HCT116 (cell line): ENCODE measurements at regions not wholly inside any gene's neighbourhood (a gene's known extent, or its start where the extent isn't known, plus 50 kb on each side); places are given as distances from the start of the nearest gene placed in this dataset.

Source experiments
- ATAC-seq: fragments of 200-7000 bp; cut with Tn5 transposase; 2 replicates; pipeline ENCODE4 v1.9.1; 2020; ENCODE audit warnings: mild to moderate bottlenecking, moderate library complexity
- BruUV-seq: library from RNA; stranded (reverse); fragments of 400-500 nt; replicated peaks from 2 replicates; lab custom pipeline; 2021; lab: Mats Ljungman, UMichigan
- CTCF ChIA-PET: fragments of 300-600 bp; sonication (Branson Sonifier 250); formaldehyde crosslinking; loops from one replicate; lab custom pipeline; 2021; ENCODE audit warnings: antibody characterized with exemption; lab: Charles Lee
- POLR2A ChIA-PET: fragments of 300-600, 350-600 bp; sonication (Branson Sonifier 250); formaldehyde crosslinking; loops from one replicate; lab custom pipeline; 2021; ENCODE audit warnings: antibody characterized with exemption; lab: Charles Lee
- RAD21 ChIA-PET, 2 experiments: fragments of 300-600 bp; sonication (Branson Sonifier 250); formaldehyde crosslinking; loops; one replicate each; lab custom pipeline; 2023; ENCODE audit warnings: low total read pairs in 2 of 2; ENCODE audit not compliant: uncharacterized antibody in 2 of 2, unreplicated experiment in 2 of 2, low non-redundant PET in 1 of 2; lab: Charles Lee
- DNase-seq: peaks from one replicate; pipeline ENCODE4 v3.0.0-alpha.2; 2010; ENCODE audit warnings: low read depth, low spot score
- H2AFZ ChIP-seq: fragments of 200-600 bp; shearing (Covaris generic), sonication (generic); 2 replicates; pipeline ENCODE4 v1.6.1; 2017; ENCODE audit warnings: low read depth, mixed run types, mixed read lengths, antibody characterized with exemption, low read length; ENCODE audit not compliant: poor library complexity, severe bottlenecking
- H3K27ac ChIP-seq: 2 replicates; pipeline ENCODE4 v1.5.1; 2012; ENCODE audit warnings: low read depth, low read length
- H3K27me3 ChIP-seq: fragments of 200-600 bp; sonication (generic); 2 replicates; pipeline ENCODE4 v1.6.1; 2016; ENCODE audit warnings: mixed run types, low read length, mixed read lengths; ENCODE audit not compliant: insufficient read depth
- H3K36me3 ChIP-seq, 2 experiments: fragments of 200-500 bp in 1 of 2; fragments of 200-600 bp in 1 of 2; sonication (Bioruptor generic) in 1 of 2; sonication (generic) in 1 of 2; 2 replicates each; pipeline versions ENCODE4 v1.5.1 to v1.6.1; 2014 to 2016; ENCODE audit warnings: low read length in 2 of 2, inconsistent platforms in 1 of 2, mixed read lengths in 1 of 2, mixed run types in 1 of 2; ENCODE audit not compliant: insufficient read depth in 2 of 2, control insufficient read depth in 1 of 2
- H3K4me1 ChIP-seq, 2 experiments: fragments of 200-600 bp in 1 of 2; sonication (generic) in 1 of 2; 2 replicates each; pipeline versions ENCODE4 v1.5.1 to v1.6.1; 2012 to 2017; ENCODE audit warnings: low read length in 2 of 2, inconsistent platforms in 1 of 2, mild to moderate bottlenecking in 1 of 2, mixed read lengths in 1 of 2, mixed run types in 1 of 2, moderate library complexity in 1 of 2; ENCODE audit not compliant: insufficient read depth in 2 of 2, control insufficient read depth in 1 of 2
- H3K4me2 ChIP-seq: fragments of 200-600 bp; sonication (generic); 2 replicates; pipeline ENCODE4 v1.6.1; 2017; ENCODE audit warnings: mixed run types, low read length, mixed read lengths
- H3K4me3 ChIP-seq, 2 experiments: fragments of 200-600 bp in 1 of 2; sonication (generic) in 1 of 2; replicated peaks in 1 of 2; 2 replicates each; pipeline ENCODE4 v1.5.1; 2011 to 2016; ENCODE audit warnings: low read length in 2 of 2, control low read depth in 1 of 2, low read depth in 1 of 2, mild to moderate bottlenecking in 1 of 2, mixed read lengths in 1 of 2, mixed run types in 1 of 2
- H3K79me2 ChIP-seq: fragments of 200-600 bp; sonication (generic); 2 replicates; pipeline ENCODE4 v1.6.1; 2017; ENCODE audit warnings: mild to moderate bottlenecking, mixed run types, low read length, moderate library complexity, mixed read lengths; ENCODE audit not compliant: insufficient read depth
- H3K9ac ChIP-seq: fragments of 200-600 bp; sonication (generic); 2 replicates; pipeline ENCODE4 v1.6.1; 2016; ENCODE audit warnings: low read length, mixed read lengths
- H3K9me2 ChIP-seq: fragments of 200-600 bp; sonication (generic), shearing (Covaris generic); 2 replicates; pipeline ENCODE4 v1.6.1; 2017; ENCODE audit warnings: mixed run types, mild to moderate bottlenecking, moderate library complexity; ENCODE audit not compliant: insufficient read depth
- H3K9me3 ChIP-seq, 2 experiments: fragments of 200-500 bp in 1 of 2; fragments of 200-600 bp in 1 of 2; sonication (Bioruptor generic) in 1 of 2; sonication (generic) in 1 of 2; 2 replicates each; pipeline ENCODE4 v1.6.1; 2014 to 2017; ENCODE audit warnings: low read length in 2 of 2, mixed read lengths in 2 of 2, inconsistent platforms in 1 of 2, low read depth in 1 of 2, mild to moderate bottlenecking in 1 of 2, mixed run types in 1 of 2, moderate library complexity in 1 of 2; ENCODE audit not compliant: control insufficient read depth in 1 of 2, insufficient read depth in 1 of 2
- H4K20me1 ChIP-seq: fragments of 200-600 bp; sonication (generic), shearing (Covaris generic); 2 replicates; pipeline ENCODE4 v1.6.1; 2017; ENCODE audit warnings: mixed run types, mild to moderate bottlenecking, moderate library complexity; ENCODE audit not compliant: insufficient read depth
- CBX3 ChIP-seq: IDR thresholded peaks from 2 replicates; pipeline ENCODE4 v1.6.1; 2012; ENCODE audit warnings: low read depth
- CTCF ChIP-seq, 3 experiments: fragments of 200-600 bp in 1 of 3; sonication (generic) in 1 of 3; IDR thresholded peaks in 2 of 3; conservative IDR thresholded peaks in 1 of 3; 2 replicates each; pipeline ENCODE4 v1.5.1; 2012 to 2017; ENCODE audit warnings: low read depth in 2 of 3, low read length in 2 of 3, antibody characterized with exemption in 1 of 3, borderline replicate concordance in 1 of 3, control low read depth in 1 of 3, mild to moderate bottlenecking in 1 of 3, mixed read lengths in 1 of 3, mixed run types in 1 of 3, moderate library complexity in 1 of 3; ENCODE audit not compliant: insufficient read depth in 1 of 3
- EGR1 ChIP-seq: IDR thresholded peaks from 2 replicates; pipeline ENCODE4 v1.6.1; 2012; ENCODE audit warnings: low read depth
- ELF1 ChIP-seq: IDR thresholded peaks from 2 replicates; pipeline ENCODE4 v1.6.1; 2012; ENCODE audit warnings: low read depth, borderline replicate concordance
- EZH2 ChIP-seq: fragments of 200-600 bp; sonication (generic); IDR thresholded peaks from 2 replicates; pipeline ENCODE4 v1.6.1; 2017; ENCODE audit warnings: antibody characterized with exemption, mixed run types
- EZH2phosphoT487 ChIP-seq: fragments of 200-600 bp; IDR thresholded peaks from 2 replicates; pipeline ENCODE4 v1.6.1; 2018; ENCODE audit warnings: antibody characterized with exemption, borderline replicate concordance
- POLR2A ChIP-seq: IDR thresholded peaks from 2 replicates; pipeline ENCODE4 v1.7.0; 2011; ENCODE audit warnings: borderline replicate concordance; ENCODE audit not compliant: insufficient read depth, insufficient read length; ENCODE audit errors: extremely low read depth
- POLR2AphosphoS5 ChIP-seq: IDR thresholded peaks from 2 replicates; pipeline ENCODE4 v1.6.1; 2011; ENCODE audit warnings: mild to moderate bottlenecking, low read depth, low read length, moderate library complexity
- RAD21 ChIP-seq: IDR thresholded peaks from 2 replicates; pipeline ENCODE4 v1.6.1; 2012; ENCODE audit warnings: low read depth, mild to moderate bottlenecking
- SIN3A ChIP-seq: IDR thresholded peaks from 2 replicates; pipeline ENCODE4 v1.6.1; 2012; ENCODE audit warnings: low read depth
- SP1 ChIP-seq: IDR thresholded peaks from 2 replicates; pipeline ENCODE4 v1.6.1; 2012; ENCODE audit warnings: low read depth
- SRF ChIP-seq: IDR thresholded peaks from 2 replicates; pipeline ENCODE4 v1.6.1; 2012; ENCODE audit warnings: low read depth
- YY1 ChIP-seq: IDR thresholded peaks from 2 replicates; pipeline ENCODE4 v1.6.1; 2011; ENCODE audit warnings: low read length, low read depth, moderate library complexity, mild to moderate bottlenecking; ENCODE audit not compliant: insufficient replicate concordance; ENCODE audit errors: extremely low read depth
- ZFX ChIP-seq: fragments of 450-650 bp; IDR thresholded peaks from 2 replicates; pipeline ENCODE4 v1.6.1; 2017
- intact Hi-C: fragments of 100-400 bp; cut with micrococcal nuclease; formaldehyde crosslinking; loops from 2 replicates; pipeline ENCODE4 v1.10.0; 2022
- TF ChIP-seq, protein P1 (sequence below): IDR thresholded peaks from 2 replicates; pipeline ENCODE4 v1.6.1; 2011; ENCODE audit warnings: mild to moderate bottlenecking, low read length, moderate library complexity; ENCODE audit not compliant: insufficient replicate concordance; ENCODE audit errors: extremely low read depth
- TF ChIP-seq, protein P2 (sequence below): IDR thresholded peaks from 2 replicates; pipeline ENCODE4 v1.6.1; 2012; ENCODE audit warnings: low read depth

DNA sequence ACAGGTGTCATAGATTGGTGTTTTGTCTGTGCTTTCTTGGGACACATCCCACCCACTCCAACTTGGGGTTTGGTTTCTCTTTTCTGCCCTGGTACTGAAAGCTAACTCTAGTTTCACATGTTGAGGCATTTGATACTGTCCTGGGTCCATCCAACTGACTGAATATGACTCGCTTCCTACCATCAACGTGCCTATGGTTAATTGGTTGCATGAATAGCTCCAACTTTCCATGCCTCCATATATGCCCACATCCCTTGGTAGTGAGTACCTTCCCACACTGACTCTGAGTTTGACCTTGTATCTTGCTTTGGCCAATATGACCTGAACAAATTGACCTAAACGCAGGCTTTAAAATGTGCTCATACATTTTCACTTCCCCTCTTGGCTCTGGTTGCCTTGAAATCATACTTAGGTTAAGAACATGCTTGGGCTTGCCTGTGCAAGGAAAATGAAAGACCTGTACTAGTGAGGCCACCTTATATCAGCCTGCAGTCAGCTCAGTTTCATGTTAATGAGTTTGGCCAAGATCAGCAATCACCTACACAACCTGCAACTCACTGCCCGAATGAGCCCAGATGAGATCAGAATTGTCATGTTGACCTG is 81.0 kb upstream of the KCNK2 start (continued):
- no peak for TF ChIP-seq CTCF (IDR thresholded peaks at IDR 0.05 in 2 of 3, conservative IDR thresholded peaks at IDR 0.05 in 1 of 3; ENCODE audit: borderline replicate concordance in 1 of 3, insufficient read depth in 1 of 3, low read depth in 2 of 3, low read length in 2 of 3)
- TF ChIP-seq EZH2phosphoT487: no peak

GRCh38 chr1:215002471-215002870 is 80.1 kb upstream of the KCNK2 start:
- no peaks in the 10 kb centered on the region for H3K4me1 ChIP-seq
- no TSS peak for BruUV-seq
- RAD21 ChIA-PET: no interaction called here
- H4K20me1 ChIP-seq: no peaks in the 10 kb centered on the region
- POLR2A ChIA-PET: no interaction called here
- no peak overlapping the region for H3K27ac ChIP-seq
- DNase-seq (no peak), ATAC-seq (no peak)
- CTCF ChIA-PET: no interaction called here
- H3K9me2 ChIP-seq: no peaks in the 10 kb centered on the region
- no peaks in the 10 kb centered on the region for H3K79me2 ChIP-seq
- H3K9ac ChIP-seq: no peak overlapping the region
- no peaks in the 10 kb centered on the region for H3K36me3 ChIP-seq
- H2AFZ ChIP-seq: no peak overlapping the region
- H3K4me2 ChIP-seq: no peak overlapping the region
- H3K4me3 ChIP-seq: no peak overlapping the region
- H3K27me3 ChIP-seq: no peaks in the 10 kb centered on the region
- H3K9me3 ChIP-seq: no peaks in the 10 kb centered on the region
- intact Hi-C loops: no loop called here
- no peak for TF ChIP-seq RAD21
- TF ChIP-seq SP1: no peak
- TF ChIP-seq SIN3A: no peak
- no peak for TF ChIP-seq POLR2A
- no peak for TF ChIP-seq CBX3
- TF ChIP-seq YY1: no peak
- no peak for TF ChIP-seq EZH2phosphoT487
- TF ChIP-seq, protein P1, sequence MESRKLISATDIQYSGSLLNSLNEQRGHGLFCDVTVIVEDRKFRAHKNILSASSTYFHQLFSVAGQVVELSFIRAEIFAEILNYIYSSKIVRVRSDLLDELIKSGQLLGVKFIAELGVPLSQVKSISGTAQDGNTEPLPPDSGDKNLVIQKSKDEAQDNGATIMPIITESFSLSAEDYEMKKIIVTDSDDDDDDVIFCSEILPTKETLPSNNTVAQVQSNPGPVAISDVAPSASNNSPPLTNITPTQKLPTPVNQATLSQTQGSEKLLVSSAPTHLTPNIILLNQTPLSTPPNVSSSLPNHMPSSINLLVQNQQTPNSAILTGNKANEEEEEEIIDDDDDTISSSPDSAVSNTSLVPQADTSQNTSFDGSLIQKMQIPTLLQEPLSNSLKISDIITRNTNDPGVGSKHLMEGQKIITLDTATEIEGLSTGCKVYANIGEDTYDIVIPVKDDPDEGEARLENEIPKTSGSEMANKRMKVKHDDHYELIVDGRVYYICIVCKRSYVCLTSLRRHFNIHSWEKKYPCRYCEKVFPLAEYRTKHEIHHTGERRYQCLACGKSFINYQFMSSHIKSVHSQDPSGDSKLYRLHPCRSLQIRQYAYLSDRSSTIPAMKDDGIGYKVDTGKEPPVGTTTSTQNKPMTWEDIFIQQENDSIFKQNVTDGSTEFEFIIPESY: no peak
- no peak for TF ChIP-seq EGR1
- TF ChIP-seq SRF: no peak
- TF ChIP-seq ELF1: no peak
- no peak for TF ChIP-seq EZH2
- TF ChIP-seq, protein P2, sequence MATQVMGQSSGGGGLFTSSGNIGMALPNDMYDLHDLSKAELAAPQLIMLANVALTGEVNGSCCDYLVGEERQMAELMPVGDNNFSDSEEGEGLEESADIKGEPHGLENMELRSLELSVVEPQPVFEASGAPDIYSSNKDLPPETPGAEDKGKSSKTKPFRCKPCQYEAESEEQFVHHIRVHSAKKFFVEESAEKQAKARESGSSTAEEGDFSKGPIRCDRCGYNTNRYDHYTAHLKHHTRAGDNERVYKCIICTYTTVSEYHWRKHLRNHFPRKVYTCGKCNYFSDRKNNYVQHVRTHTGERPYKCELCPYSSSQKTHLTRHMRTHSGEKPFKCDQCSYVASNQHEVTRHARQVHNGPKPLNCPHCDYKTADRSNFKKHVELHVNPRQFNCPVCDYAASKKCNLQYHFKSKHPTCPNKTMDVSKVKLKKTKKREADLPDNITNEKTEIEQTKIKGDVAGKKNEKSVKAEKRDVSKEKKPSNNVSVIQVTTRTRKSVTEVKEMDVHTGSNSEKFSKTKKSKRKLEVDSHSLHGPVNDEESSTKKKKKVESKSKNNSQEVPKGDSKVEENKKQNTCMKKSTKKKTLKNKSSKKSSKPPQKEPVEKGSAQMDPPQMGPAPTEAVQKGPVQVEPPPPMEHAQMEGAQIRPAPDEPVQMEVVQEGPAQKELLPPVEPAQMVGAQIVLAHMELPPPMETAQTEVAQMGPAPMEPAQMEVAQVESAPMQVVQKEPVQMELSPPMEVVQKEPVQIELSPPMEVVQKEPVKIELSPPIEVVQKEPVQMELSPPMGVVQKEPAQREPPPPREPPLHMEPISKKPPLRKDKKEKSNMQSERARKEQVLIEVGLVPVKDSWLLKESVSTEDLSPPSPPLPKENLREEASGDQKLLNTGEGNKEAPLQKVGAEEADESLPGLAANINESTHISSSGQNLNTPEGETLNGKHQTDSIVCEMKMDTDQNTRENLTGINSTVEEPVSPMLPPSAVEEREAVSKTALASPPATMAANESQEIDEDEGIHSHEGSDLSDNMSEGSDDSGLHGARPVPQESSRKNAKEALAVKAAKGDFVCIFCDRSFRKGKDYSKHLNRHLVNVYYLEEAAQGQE: no peak
- no peak for TF ChIP-seq ZFX
- TF ChIP-seq POLR2AphosphoS5: no peak
